GM13977 (cell line): ENCODE measurements at regions not wholly inside any gene's neighbourhood (a gene's known extent, or its start where the extent isn't known, plus 50 kb on each side); places are given as distances from the start of the nearest gene placed in this dataset.

Experiments used
- DNase-seq: peaks from one replicate; pipeline ENCODE4 v3.0.0; 2012; ENCODE audit warnings: low spot score
- CTCF ChIP-seq: IDR thresholded peaks from 2 replicates; pipeline ENCODE4 v1.5.1; 2012; ENCODE audit warnings: mild to moderate bottlenecking, control low read depth; ENCODE audit not compliant: insufficient read depth; ENCODE audit errors: extremely low read depth, missing control alignments
- in situ Hi-C: fragments of 300-500 bp; cut with MboI; formaldehyde crosslinking; loops from one replicate; pipeline ENCODE4 v1.12.0; 2022; ENCODE audit warnings: low sequenced_read_pairs, low pct_unique_long_range_greater_than_20kb, mixed read lengths, inconsistent platforms; ENCODE audit not compliant: unreplicated experiment

GRCh38 chr5:155303120-155303519, 289.6 kb downstream of the KIF4B start:
- TF ChIP-seq CTCF = no peak
- no peak for DNase-seq
- in situ Hi-C loops = no loop called here

- in situ Hi-C loops = no loop called here
- no peak for TF ChIP-seq CTCF
- no peak for DNase-seq
Observed at GRCh38 chr5:155307229-155307628, 293.7 kb downstream of the KIF4B start.

- TF ChIP-seq CTCF = no peak
- DNase-seq = no peak
- in situ Hi-C loops = no loop called here
Observed at GRCh38 chr5:155308289-155308688, 294.7 kb downstream of the KIF4B start.

- no peak for TF ChIP-seq CTCF
- in situ Hi-C loops = no loop called here
- no peak for DNase-seq
Observed at GRCh38 chr5:155309021-155309746, 295.6 kb downstream of the KIF4B start.

- in situ Hi-C loops = no loop called here
Observed at GRCh38 chr5:155311721-155312120, 298.2 kb downstream of the KIF4B start.

GRCh38 chr5:155313518-155313917, 300.0 kb downstream of the KIF4B start:
- in situ Hi-C loops = no loop called here
- TF ChIP-seq CTCF = no peak

More at GRCh38 chr5:155311721-155312120, 298.2 kb downstream of the KIF4B start:
- no peak for DNase-seq
- no peak for TF ChIP-seq CTCF

More at GRCh38 chr5:155313518-155313917, 300.0 kb downstream of the KIF4B start:
- DNase-seq = no peak
